CD4-positive, alpha-beta T cell treated with Interleukin-17A for 4 hours (primary cell): ENCODE measurements at regions not wholly inside any gene's neighbourhood (a gene's known extent, or its start where the extent isn't known, plus 50 kb on each side); places are given as distances from the start of the nearest gene placed in this dataset.
"Not testable (repeated sequence)": the region's sequence is repeated elsewhere in the genome, so short reads cannot be mapped to it uniquely, and the experiment has no call there.

Experiments used
- DNase-seq: peaks from one replicate; pipeline ENCODE4 v3.0.0-alpha.2; 2020; ENCODE audit warnings: mixed read lengths

- DNase-seq = not testable (repeated sequence)
Observed at GRCh38 chr3:195999176-195999575, 82.7 kb downstream of the TFRC start.

- not testable (repeated sequence) for DNase-seq
Observed at GRCh38 chr3:195996314-195996713, 85.6 kb downstream of the TFRC start.

- DNase-seq = peak; percentile 65
Observed at GRCh38 chr3:195994343-195994742, 86.0 kb upstream of the TNK2 start.

GRCh38 chr3:195993671-195994070 lies 85.3 kb upstream of the TNK2 start:
- not testable (repeated sequence) for DNase-seq

GRCh38 chr3:195992956-195993595 lies 84.7 kb upstream of the TNK2 start:
- DNase-seq = not testable (repeated sequence)

DNA sequence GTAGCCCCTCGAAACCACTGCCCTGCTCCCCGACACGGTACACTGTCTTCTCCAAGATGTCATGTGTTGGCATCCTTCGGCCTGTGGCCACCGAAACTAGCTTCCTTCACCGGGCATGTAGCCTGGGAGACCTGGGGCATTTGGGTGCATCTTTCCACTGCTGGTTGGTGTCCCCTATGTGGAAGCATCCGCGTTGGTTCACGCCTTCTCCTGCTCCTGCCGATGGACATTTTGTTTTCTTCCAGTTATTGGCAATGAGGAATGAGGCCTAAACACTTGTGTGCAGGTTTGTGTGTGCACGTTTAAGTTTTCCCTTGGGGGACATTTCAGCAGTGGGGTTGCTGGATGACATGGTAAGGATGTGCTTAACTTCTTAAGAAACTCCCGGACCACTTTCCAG lies 83.6 kb upstream of the TNK2 start:
- not testable (repeated sequence) for DNase-seq

GRCh38 chr3:195991243-195991642 lies 82.9 kb upstream of the TNK2 start:
- not testable (repeated sequence) for DNase-seq

DNA sequence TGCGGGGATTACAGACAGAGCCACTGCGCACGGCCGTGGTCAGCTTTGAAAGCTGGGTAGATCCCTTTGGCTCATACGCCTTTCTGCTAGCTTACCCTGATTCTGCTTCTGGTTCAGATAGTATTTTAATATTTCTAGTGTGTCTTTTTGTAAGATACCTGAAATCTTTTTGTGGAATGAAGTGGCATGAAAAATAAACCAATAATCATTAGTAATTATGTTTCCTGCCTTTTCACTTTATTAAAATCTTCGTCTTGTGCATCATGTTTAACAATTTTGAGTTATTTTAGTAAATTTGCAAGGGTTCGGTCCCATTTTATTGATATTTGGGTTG lies 82.5 kb upstream of the TNK2 start:
- DNase-seq = not testable (repeated sequence)

- peak; percentile 98 for DNase-seq
Observed at GRCh38 chr3:195989921-195990840, 81.8 kb upstream of the TNK2 start.

- DNase-seq = peak; percentile 25
Observed at GRCh38 chr3:195989197-195989920, 81.0 kb upstream of the TNK2 start.

- DNase-seq = not testable (repeated sequence)
Observed at GRCh38 chr3:195988764-195989163, 80.4 kb upstream of the TNK2 start.

- DNase-seq = not testable (repeated sequence)
Observed at GRCh38 chr3:195987001-195987400, 78.7 kb upstream of the TNK2 start.

- not testable (repeated sequence) for DNase-seq
Observed at GRCh38 chr3:195986576-195986975, 78.2 kb upstream of the TNK2 start.

DNA sequence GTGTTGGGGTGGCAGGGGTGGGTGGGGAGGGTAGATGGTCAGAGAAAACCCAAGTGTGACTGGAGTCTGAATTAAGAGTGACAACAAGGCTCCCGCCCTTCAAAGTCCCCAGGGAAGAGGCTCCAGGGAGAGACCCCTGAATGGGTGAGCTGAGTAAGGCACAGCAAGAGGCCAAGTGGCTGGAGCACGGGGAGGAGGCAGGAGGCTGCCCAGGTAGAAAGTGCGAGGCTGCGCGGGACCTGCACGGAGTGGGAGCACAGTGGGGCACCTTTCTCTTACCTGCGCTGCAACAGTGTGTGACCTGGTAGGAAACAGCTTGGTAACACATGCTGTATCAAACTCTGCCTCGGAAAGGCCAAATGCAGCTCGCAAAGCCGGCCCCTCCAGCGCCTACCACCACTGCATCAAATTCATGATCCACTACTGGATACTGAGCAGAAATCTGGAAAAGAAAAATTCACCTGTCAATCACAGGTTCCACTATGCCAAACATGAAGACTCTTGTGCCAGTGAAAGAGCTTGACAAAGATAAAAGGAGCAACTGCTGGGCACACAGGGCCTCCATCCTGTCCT lies 77.1 kb upstream of the TNK2 start:
- DNase-seq = not testable (repeated sequence)

DNA sequence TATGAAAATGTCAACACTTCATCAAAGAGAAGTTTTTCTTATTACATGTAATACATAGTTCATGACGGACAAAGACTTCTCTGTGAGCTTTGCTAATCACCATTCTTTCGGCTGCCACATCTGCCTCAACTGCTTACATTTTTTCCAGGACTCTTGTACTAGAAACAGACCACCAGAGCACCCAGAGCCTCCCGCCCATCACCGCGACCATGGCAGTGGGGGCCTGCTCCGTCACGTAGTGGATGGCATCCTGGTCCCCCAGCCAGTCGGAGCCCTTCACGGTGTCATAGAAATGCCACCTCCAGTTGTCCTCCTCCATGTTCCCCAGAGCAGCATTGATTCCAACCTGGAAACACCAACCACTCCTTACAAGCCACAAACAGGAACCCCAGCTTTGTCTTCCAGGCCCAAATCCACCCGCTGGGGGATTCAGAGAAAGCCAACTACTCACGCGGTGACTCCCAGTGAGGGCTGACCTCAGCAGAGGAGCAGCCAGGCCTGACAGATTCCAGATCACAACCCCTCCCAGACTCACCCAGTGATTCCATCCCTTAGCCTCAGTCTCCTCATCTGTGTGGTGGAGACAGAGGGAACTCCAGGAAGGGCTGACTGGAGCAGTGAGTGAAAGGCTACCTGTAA lies 76.2 kb upstream of the TNK2 start:
- DNase-seq = not testable (repeated sequence)

- not testable (repeated sequence) for DNase-seq
Observed at GRCh38 chr3:195983880-195984279, 75.5 kb upstream of the TNK2 start.

GRCh38 chr3:195982754-195983153 lies 74.4 kb upstream of the TNK2 start:
- not testable (repeated sequence) for DNase-seq

DNA sequence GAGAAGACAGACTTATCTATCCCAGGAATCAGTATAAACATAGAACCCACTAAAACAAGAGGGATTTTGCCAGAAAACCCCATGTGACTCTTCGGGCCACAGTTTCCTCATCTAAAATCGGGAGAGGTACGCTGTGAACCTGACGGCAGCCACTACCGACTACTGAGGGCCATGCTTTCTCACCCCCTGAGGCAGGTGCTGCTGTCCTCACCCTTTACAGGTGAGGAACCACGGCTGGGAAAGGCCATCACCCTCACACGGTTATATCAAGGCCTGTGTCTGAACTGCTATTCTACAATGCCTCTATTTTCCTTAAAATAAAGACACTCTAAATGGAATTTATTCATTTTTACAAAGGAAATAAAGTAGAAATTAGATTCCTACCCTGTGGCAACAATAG lies 73.4 kb upstream of the TNK2 start:
- DNase-seq = not testable (repeated sequence)

DNA sequence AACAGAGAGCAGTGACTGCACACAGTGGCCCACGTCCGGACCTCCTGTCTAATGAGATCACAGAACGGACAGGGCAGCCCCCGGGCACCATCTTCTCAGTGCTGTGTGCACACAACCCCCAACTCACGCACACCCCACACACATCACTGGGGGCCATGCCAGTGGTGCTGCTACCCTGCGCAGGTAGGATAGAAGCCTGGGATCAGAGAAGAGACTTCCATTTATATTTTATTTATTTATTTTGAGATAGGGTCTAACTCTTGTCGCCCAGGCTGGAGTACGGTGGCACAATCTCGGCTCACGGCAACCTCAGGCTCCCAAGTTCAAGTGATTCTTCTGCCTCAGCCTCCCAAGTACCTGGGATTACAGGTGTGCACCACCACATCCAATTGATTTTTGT lies 71.5 kb upstream of the TNK2 start:
- not testable (repeated sequence) for DNase-seq

GRCh38 chr3:195978585-195978984 lies 70.2 kb upstream of the TNK2 start:
- not testable (repeated sequence) for DNase-seq

DNA sequence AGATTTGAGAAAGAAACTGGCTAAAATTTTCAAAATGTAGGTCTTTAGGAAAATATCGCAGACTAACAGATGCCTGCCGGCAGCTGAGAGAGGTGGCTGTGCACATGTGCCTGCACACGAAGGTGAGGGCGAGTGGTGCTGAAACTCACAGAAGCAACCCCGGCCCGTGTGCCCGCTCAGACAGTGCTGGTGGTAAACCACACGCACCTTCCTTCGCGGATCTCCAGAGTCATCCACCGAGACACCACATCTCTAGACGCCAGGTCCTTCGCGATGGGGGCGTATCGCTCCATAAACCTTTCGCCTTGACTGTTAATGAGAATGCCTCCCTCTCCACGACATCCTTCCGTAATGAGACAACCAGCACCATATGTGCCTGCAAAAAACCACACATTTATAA lies 68.5 kb upstream of the TNK2 start:
- DNase-seq = not testable (repeated sequence)

GRCh38 chr3:195974281-195974680 lies 65.9 kb upstream of the TNK2 start:
- DNase-seq = not testable (repeated sequence)
